NCI-H460 (cell line): ENCODE measurements at regions not wholly inside any gene's neighbourhood (a gene's known extent, or its start where the extent isn't known, plus 50 kb on each side); places are given as distances from the start of the nearest gene placed in this dataset.
"Not testable (repeated sequence)": the region's sequence is repeated elsewhere in the genome, so short reads cannot be mapped to it uniquely, and the experiment has no call there.

Experiments
- DNase-seq: peaks from one replicate; pipeline ENCODE4 v3.0.0-alpha.2; 2016; ENCODE audit warnings: low read depth; ENCODE audit errors: extremely low read depth

DNA sequence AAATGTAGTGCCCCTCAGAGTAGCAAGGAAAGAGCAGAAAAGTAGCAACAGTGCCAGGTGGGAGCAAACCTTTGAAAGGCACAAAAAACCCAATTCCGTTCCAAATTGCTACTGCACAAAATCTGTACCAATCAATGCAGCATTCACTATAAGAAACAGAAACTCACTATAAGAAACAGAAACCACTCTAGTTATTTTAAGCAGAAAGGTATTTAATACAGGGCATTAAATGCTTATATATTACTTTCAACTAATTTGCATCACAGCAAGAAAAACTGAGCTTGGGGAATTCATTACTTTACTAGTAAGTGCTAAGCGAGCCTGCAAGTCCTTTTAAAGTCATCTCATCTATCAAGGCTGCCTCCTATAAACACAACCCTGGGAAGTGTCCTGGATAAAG lies 116.5 kb upstream of the OLIG3 start:
- DNase-seq: no peak

- no peak for DNase-seq
Observed at GRCh38 chr6:137623293-137623692, 129.1 kb upstream of the OLIG3 start.

GRCh38 chr6:137625100-137625661 lies 131.0 kb upstream of the OLIG3 start:
- no peak for DNase-seq

DNA sequence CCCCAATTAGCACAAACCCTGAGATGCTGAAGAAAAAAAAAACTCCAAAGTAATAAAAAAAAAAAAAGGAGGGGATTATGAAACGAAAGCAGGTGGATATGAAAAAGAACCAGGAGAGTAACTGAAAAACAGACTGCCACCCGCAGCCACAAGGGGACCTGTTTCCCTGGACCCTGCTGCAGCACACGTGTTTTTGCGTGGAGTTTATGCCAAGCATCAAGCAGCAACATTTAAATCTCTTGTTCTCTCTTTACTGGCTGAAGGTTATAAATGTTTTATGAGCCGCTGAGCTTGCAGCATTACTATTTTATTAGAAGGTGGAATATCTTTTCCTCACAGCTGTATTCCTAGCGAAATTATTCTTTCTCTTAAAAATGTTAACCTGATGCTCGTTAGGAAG lies 131.6 kb upstream of the OLIG3 start:
- DNase-seq: no peak

GRCh38 chr6:137630666-137631065 lies 136.5 kb upstream of the OLIG3 start:
- no peak for DNase-seq

- DNase-seq: no peak
Observed at GRCh38 chr6:137631323-137631722, 137.1 kb upstream of the OLIG3 start.

- DNase-seq: not testable (repeated sequence)
Observed at GRCh38 chr6:137634177-137634576, 140.0 kb upstream of the OLIG3 start.

DNA sequence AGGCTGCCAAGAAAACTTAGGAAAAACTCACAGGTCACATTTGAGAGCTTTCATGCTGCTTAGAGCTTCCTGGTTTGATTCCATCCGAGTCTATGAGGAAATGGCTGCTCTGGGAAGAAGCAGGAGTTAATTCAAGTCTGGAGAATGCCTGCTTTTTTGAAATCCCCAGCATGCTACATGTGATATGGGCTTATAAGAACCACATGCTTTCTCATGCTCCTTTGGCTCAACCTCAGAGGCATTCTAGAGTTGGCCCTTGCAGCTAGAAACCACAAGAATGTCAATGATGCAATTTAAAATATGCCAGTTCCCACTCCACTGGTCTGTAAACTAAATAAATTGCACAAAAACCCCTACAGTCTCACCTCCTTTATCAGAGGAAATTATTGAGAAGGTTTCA lies 142.9 kb upstream of the OLIG3 start:
- peak; percentile 11 for DNase-seq

DNA sequence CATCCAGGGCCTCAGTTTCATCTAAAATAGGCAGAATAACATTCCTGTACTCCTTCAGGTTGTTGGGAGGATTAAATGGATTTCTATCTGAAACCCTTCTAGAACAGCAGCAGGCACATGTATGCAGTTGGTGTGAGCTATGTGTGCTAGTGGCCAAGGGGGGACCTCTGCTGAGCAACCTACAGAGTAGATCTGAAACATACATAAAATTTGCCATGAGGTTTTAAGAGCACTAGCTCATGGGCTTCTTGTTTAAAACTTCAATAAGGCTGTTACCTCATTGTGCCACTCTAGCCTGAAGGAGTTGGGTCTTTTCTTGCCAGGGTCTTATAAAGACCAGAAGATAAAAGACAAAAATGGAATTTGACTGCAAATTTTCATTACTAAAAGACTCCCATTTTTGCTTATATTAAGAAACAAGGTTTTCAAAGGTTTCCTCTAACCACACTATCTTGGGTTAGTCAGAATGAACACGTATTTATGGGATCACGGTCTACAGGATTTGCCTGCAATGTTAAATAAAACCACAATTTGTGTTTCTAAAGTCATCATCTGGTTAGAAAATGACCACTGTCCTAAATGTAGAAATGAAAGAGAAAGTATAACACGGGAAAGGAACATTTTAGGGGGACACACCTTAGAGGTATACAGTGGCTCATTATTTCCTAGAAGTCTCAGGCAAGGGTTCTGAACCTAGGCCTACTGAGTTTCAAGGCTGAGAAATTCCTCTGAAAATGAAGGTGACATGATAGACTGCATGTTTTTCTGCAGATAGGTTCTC lies 144.9 kb upstream of the OLIG3 start:
- DNase-seq: no peak

GRCh38 chr6:137640086-137640485 lies 145.9 kb upstream of the OLIG3 start:
- no peak for DNase-seq

GRCh38 chr6:137641474-137642077 lies 147.4 kb upstream of the OLIG3 start:
- peak; percentile 77 for DNase-seq

- DNase-seq: not testable (repeated sequence)
Observed at GRCh38 chr6:137643210-137643609, 149.0 kb upstream of the OLIG3 start.

- DNase-seq: not testable (repeated sequence)
Observed at GRCh38 chr6:137643644-137644043, 149.4 kb upstream of the OLIG3 start.

GRCh38 chr6:137645850-137646249 lies 151.7 kb upstream of the OLIG3 start:
- DNase-seq: no peak

DNA sequence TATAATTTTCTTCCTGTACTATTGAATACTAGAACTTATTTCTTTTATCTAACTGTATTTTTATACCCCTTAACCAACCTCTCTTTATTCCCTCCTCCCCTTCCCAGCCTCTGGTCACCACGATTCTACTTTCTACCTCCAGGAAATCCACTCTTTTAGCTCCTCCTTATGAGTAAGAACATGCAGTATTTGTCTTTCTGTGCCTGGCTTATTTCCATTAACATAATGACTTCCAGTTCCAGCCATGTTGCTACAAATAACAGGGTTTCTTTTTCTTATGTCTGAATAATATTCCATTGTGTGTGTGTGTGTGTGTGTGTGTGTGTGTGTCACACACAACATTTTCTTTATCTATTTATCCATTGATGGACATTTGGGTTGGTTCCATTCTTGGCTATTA lies 152.3 kb upstream of the OLIG3 start:
- no peak for DNase-seq

DNA sequence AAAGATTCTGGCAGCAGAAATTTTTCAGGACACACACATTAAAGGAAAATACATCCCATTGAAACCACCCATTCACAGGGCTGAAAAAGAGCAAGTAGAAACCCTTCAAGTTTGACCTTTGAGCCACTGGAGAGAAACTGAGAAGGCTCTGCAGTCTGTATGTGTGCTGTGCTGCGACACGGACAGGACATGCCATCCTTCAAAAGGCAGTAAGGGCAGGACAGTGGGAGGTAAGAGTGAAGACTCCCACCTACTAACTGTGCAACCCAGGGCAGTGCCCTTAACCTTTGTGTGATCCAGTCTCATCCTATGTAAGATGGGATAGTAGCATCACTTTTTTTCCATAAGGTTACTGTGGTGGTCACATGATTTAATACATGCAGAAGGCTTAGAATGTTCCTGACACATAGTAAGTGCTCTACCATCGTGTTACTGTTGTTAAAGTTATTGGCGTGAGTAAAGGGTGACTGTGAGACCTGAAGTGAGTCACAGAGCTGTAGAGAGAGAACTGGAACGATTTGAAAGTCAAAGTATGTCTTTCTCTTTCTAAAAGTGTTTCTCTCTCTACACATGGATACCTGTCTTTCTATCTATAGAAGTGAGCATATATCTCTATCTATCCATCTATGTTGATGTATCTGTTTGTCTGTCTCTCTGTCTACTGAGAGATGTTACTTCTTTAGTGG lies 153.7 kb upstream of the OLIG3 start:
- DNase-seq: no peak

DNA sequence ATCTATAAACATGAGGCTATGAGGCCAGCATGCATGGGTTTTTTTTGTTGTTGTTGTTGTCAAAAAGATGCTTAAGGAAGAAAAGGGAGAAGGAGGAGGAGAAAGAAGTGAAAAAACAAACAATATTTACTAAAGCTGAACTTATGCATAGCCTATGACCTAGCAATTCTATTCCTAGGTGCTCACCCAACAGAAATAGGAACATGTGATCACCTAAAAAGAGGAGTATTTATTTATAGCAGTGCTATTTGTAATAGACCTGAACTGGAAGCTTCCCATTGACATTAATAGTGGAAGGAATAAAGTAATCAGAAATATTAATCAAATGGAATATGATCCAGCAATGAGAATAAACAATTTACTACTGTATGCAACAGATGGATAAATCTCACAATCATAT lies 156.5 kb upstream of the OLIG3 start:
- no peak for DNase-seq

DNA sequence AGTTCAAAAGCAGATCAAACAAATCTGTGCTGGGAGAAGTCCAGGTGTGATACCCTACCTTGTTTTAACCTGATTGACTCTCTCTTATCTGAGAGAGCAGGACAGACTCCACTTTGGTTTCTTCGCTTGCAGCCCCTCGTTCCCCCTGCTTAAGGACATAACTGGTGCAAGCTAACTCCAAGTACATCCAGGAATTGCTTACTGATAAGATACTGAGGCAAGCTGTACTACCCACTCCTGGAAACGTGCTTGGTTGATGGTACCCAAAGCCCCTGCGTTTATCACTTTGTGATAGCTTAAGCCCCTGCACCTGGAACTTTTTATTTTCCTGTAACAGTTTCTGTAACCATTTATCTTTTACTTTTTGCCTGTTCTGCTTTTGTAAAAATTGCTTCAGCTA lies 157.0 kb upstream of the OLIG3 start:
- DNase-seq: no peak

DNA sequence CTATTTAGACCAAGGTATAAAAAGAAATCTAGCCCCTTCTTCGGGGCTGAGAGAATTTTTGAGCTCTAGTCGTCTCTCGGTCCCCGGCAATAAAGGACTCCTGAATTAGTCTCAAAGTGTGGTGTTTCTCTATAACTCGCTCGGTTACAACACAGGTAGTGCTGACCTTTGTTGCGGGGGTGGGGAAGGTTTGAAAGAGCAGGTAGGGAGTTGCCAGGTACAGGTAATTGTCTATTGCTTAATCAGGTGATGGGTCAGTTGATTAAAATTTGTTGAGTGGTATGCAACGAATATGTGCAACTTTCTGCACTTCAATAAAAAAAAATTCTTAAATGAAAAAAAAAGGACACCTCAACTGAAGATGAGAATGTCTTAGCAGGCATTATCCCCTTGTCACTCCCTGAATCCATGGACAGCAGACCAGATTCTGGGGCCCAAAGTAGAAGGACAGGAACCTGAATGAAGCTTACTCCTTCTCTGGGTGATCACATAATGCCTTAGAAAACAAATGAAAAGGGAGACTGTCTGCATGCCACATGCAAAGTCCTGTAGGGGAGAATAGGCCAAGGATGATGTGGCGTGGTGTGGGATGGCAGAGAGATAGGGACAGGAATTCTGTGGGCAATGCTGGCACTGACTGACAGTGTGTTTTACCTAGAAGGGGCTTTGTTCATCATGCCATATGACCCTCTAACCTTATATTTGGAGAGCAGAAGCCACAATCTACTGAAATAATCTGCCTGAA lies 157.6 kb upstream of the OLIG3 start:
- DNase-seq: no peak

GRCh38 chr6:137652961-137653705 lies 158.9 kb upstream of the OLIG3 start:
- DNase-seq: no peak
